Lung (tissue), 11 donors: ENCODE measurements at regions not wholly inside any gene's neighbourhood (a gene's known extent, or its start where the extent isn't known, plus 50 kb on each side); places are given as distances from the start of the nearest gene placed in this dataset.

Experiments used
- ATAC-seq: fragments of 200-7000 bp; cut with Tn5 transposase; one replicate; pipeline ENCODE4 v1.9.1; 2020; ENCODE audit warnings: moderate number of reproducible peaks; ENCODE audit not compliant: insufficient read depth, low FRiP score
- DNase-seq, 3 donors: peaks; one replicate each; pipeline ENCODE4 v3.0.0-alpha.2; 2013 to 2017
- H3K27ac ChIP-seq, 2 donors: one replicate each; pipeline ENCODE4 v1.5.1; 2013; ENCODE audit warnings: mild to moderate bottlenecking in 2 of 2, moderate library complexity in 2 of 2, control low read depth in 1 of 2, inconsistent platforms in 1 of 2, low read depth in 1 of 2, low read length in 1 of 2
- H3K27me3 ChIP-seq, 3 donors: one replicate each; pipeline ENCODE4 v1.5.1; 2013; ENCODE audit warnings: low read length in 2 of 3; ENCODE audit not compliant: control insufficient read depth in 3 of 3, insufficient read depth in 3 of 3
- H3K36me3 ChIP-seq, 4 donors: one replicate each; pipeline ENCODE4 v1.5.1; 2013; ENCODE audit warnings: low read length in 4 of 4, mild to moderate bottlenecking in 1 of 4, moderate library complexity in 1 of 4; ENCODE audit not compliant: control insufficient read depth in 4 of 4, insufficient read depth in 4 of 4
- H3K4me1 ChIP-seq, 5 donors: one replicate each; pipeline ENCODE4 v1.5.1; 2013; ENCODE audit warnings: low read length in 5 of 5, mild to moderate bottlenecking in 2 of 5, moderate library complexity in 1 of 5; ENCODE audit not compliant: control insufficient read depth in 5 of 5, insufficient read depth in 5 of 5
- H3K4me3 ChIP-seq: one replicate; pipeline ENCODE4 v1.5.1; 2013; ENCODE audit warnings: mild to moderate bottlenecking, control low read depth, moderate library complexity
- H3K9ac ChIP-seq, 2 donors: one replicate each; pipeline ENCODE4 v1.5.1; 2013; ENCODE audit warnings: low read length in 2 of 2, control low read depth in 1 of 2; ENCODE audit not compliant: insufficient read depth in 1 of 2
- H3K9me3 ChIP-seq, 4 donors: one replicate each; pipeline ENCODE4 v1.5.1; 2013; ENCODE audit warnings: low read length in 3 of 4, mild to moderate bottlenecking in 1 of 4, moderate library complexity in 1 of 4; ENCODE audit not compliant: control insufficient read depth in 4 of 4, insufficient read depth in 3 of 4
- WGBS, 2 donors: extraction: QIAGEN DNeasy Blood & Tissue Kit; methylation state at CpG; one replicate each; pipeline ENCODE4 v1.1.7; 2013; 5-methylcytosine and 5-hydroxymethylcytosine counted together
- TF ChIP-seq, protein P1 (sequence below): IDR thresholded peaks from 2 replicates; pipeline ENCODE4 v1.5.1; 2012; ENCODE audit warnings: mild to moderate bottlenecking; ENCODE audit errors: control extremely low read depth, extremely low read depth
- donor health status: control.
- donor health status: control.
- donor health status: Bipolar disorder and iron deficiency.
- donor health status: healthy.
- donor health status: DM: yes; HTN: yes; CAD: no.

DNA sequence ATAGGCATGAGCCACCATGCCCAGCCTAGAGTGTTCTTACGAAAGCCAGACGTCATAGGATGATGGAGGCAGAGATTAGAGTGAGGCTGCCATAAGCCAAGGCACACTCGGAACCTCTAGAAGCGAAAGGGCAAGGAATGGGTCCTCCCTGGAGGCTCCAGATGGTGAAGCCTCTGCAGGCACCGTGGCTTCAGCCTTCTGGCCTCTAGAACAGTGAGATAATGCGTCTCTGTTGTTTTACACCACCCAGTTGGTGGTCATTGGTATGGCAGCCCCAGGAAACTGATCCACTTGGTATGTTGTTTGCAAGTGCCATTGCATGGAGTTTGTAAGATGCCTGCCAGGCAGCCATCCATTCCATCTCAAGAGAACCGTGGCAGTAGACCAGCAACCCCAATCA lies 791.0 kb downstream of the TBC1D22A start:
- Histone ChIP-seq H3K36me3 (no peaks in the 10 kb centered on the region), H3K27ac (no peak overlapping the region), H3K4me3 (no peak overlapping the region), H3K4me1 (peaks cover 0 to 10% (median 5%) of the 10 kb centered on the region in 5 donors), H3K27me3 (peaks cover 0 to 11% (median 0%) of the 10 kb centered on the region in 3 donors), H3K9ac (no peak overlapping the region), H3K9me3 (peaks cover 0 to 1% (median 0%) of the 10 kb centered on the region in 4 donors)
- no peak for ATAC-seq
- no peak for DNase-seq
- TF ChIP-seq, protein P1, sequence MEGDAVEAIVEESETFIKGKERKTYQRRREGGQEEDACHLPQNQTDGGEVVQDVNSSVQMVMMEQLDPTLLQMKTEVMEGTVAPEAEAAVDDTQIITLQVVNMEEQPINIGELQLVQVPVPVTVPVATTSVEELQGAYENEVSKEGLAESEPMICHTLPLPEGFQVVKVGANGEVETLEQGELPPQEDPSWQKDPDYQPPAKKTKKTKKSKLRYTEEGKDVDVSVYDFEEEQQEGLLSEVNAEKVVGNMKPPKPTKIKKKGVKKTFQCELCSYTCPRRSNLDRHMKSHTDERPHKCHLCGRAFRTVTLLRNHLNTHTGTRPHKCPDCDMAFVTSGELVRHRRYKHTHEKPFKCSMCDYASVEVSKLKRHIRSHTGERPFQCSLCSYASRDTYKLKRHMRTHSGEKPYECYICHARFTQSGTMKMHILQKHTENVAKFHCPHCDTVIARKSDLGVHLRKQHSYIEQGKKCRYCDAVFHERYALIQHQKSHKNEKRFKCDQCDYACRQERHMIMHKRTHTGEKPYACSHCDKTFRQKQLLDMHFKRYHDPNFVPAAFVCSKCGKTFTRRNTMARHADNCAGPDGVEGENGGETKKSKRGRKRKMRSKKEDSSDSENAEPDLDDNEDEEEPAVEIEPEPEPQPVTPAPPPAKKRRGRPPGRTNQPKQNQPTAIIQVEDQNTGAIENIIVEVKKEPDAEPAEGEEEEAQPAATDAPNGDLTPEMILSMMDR = no peak
- WGBS, 2 donors = 85 to 91% methylated on average over 7 of the region's 7 CpGs

DNA sequence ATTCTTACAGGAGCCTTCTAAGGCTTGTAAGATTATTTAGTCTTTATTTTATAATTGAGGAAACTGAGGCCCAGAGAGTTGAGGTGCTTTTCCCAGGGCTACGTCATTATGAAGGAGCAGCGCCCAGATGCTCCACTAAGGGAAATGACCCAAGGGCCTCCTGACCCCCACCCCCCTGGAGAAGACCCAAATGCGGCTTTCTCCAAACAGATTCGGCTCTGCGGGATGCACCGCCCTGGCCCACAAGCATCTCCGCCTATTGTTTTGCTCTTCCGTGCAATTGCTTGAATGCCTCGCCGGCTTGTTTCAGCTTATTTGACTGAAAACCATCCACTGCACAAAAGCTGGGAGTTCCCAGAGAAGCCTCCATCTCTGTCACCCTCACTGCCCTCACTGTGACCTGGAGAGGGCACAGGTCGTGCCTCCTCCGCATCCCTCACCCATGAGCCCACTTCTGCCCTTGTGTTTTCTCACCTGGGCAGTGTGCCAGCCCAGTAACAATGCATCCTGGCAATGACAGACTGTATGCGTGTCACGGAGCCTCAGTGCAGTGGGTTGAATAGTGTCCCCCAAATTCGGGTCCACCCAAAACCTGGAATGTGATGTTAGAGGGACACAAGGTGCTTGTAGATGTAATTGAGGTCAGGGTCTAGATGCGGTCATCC lies 790.2 kb downstream of the TBC1D22A start:
- no peak for DNase-seq
- TF ChIP-seq, protein P1 = no peak
- Histone ChIP-seq H3K27ac (no peak overlapping the region), H3K36me3 (no peaks in the 10 kb centered on the region), H3K4me3 (no peak overlapping the region), H3K9ac (no peak overlapping the region), H3K9me3 (peaks cover 0 to under 1% (median 0%) of the 10 kb centered on the region in 4 donors), H3K27me3 (peaks cover 0 to 11% (median 0%) of the 10 kb centered on the region in 3 donors), H3K4me1 (peaks cover 0 to 15% (median 5%) of the 10 kb centered on the region in 5 donors)
- WGBS, 2 donors = 74 to 89% methylated on average over 16 of the region's 16 CpGs
- ATAC-seq = no peak

DNA sequence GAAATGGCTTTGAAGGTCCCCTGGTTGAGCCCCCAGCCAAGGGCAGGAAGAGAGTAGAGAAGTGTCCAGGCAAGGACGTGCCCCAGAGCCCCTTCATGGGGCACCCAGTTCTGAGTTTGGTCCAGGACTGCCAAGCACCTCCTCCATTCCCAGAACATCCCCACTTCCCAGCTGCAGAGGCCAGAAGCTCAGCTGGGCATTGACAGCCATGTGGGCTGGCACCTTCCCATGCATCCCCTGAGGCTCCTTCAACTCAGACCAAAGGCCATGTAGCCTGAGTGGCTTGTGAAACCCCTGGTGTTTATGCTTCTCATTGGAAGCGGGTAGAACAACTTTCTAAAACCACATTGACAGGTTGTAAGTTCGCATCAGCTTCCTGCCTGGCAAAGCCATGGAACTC lies 789.6 kb downstream of the TBC1D22A start:
- TF ChIP-seq, protein P1 = no peak
- H3K4me3 ChIP-seq = no peak overlapping the region
- H3K27ac ChIP-seq = no peak overlapping the region
- DNase-seq (no peak), ATAC-seq (no peak)
- H3K27me3 ChIP-seq = peaks cover 0 to 9% (median 0%) of the 10 kb centered on the region in 3 donors
- peaks cover 0 to 15% (median 3%) of the 10 kb centered on the region in 5 donors for H3K4me1 ChIP-seq
- H3K9me3 ChIP-seq = no peaks in the 10 kb centered on the region
- WGBS, 2 donors = 75 to 81% methylated on average over 3 of the region's 3 CpGs
- H3K9ac ChIP-seq = no peak overlapping the region
- no peaks in the 10 kb centered on the region for H3K36me3 ChIP-seq

DNA sequence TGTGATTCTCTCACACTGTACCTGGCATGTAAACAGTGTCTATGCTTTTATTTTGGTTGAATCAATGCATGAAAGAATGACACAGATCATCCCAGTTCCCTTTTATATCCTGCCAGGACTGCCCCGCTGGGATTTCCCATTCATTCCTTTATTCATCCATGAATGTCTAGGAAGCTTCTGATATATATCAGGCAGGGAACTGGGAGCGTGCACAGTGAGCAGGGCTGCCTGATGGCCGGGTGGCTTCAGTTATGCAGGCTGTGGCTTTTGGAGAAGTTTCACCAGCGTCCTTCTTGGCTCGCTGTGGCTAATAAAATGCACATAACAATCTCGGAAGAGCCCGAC lies 789.0 kb downstream of the TBC1D22A start:
- no peak for ATAC-seq
- Histone ChIP-seq H3K27ac (no peak overlapping the region), H3K4me1 (peaks cover 0 to 15% (median 0%) of the 10 kb centered on the region in 5 donors), H3K9ac (no peak overlapping the region), H3K9me3 (no peaks in the 10 kb centered on the region), H3K4me3 (no peak overlapping the region), H3K36me3 (no peaks in the 10 kb centered on the region), H3K27me3 (peaks cover 0 to 5% (median 0%) of the 10 kb centered on the region in 3 donors)
- DNase-seq = no peak
- TF ChIP-seq, protein P1 = no peak
- 83 to 87% methylated on average over 7 of the region's 7 CpGs for WGBS, 2 donors
